Gastrocnemius medialis (tissue), 4 donors: ENCODE measurements at regions not wholly inside any gene's neighbourhood (a gene's known extent, or its start where the extent isn't known, plus 50 kb on each side); places are given as distances from the start of the nearest gene placed in this dataset.

Experiments
- POLR2A ChIP-seq, 2 donors: fragments of 450-650 bp; IDR thresholded peaks; one replicate each; pipeline ENCODE4 v1.6.1; 2017; ENCODE audit warnings: antibody characterized with exemption in 2 of 2, mild to moderate bottlenecking in 2 of 2, moderate library complexity in 2 of 2
- TF ChIP-seq, protein P1 (sequence below), 5 experiments: fragments of 450-650 bp in 3 of 5; fragments of 200-600 bp in 2 of 5; sonication (generic) in 2 of 5; IDR thresholded peaks in 4 of 5; conservative IDR thresholded peaks in 1 of 5; 1 replicate in 4 of 5; 2 replicates in 1 of 5; pipeline ENCODE4 v1.5.1; 2016 to 2019; ENCODE audit warnings: antibody characterized with exemption in 5 of 5, mild to moderate bottlenecking in 3 of 5, moderate library complexity in 3 of 5

DNA sequence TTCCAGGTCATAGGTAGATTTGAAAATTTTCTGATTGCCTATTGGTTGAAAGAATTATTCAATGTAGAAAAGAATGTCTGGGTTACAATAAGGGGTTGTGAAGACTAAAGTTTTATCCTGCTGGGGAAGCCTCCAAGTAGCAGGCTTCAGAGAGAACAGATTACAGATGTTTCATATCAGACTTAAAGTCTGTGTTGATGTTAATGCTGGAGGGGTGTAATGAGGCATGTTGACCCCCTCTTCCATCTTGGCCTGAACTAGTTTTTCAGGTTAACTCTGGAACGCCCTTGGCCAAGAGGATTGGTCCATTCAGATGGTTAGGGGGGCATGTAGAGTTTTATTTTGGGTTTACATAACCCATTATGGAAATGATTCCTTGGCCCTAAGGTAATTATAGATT, 356.2 kb downstream of the UTRN start:
- TF ChIP-seq, protein P1, sequence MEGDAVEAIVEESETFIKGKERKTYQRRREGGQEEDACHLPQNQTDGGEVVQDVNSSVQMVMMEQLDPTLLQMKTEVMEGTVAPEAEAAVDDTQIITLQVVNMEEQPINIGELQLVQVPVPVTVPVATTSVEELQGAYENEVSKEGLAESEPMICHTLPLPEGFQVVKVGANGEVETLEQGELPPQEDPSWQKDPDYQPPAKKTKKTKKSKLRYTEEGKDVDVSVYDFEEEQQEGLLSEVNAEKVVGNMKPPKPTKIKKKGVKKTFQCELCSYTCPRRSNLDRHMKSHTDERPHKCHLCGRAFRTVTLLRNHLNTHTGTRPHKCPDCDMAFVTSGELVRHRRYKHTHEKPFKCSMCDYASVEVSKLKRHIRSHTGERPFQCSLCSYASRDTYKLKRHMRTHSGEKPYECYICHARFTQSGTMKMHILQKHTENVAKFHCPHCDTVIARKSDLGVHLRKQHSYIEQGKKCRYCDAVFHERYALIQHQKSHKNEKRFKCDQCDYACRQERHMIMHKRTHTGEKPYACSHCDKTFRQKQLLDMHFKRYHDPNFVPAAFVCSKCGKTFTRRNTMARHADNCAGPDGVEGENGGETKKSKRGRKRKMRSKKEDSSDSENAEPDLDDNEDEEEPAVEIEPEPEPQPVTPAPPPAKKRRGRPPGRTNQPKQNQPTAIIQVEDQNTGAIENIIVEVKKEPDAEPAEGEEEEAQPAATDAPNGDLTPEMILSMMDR (IDR thresholded peaks at IDR 0.05 in 4 of 5, conservative IDR thresholded peaks at IDR 0.05 in 1 of 5), result no peak
- no peak for TF ChIP-seq POLR2A (IDR thresholded peaks at IDR 0.05)
